Spinal cord (tissue), 9 donors: ENCODE measurements at regions not wholly inside any gene's neighbourhood (a gene's known extent, or its start where the extent isn't known, plus 50 kb on each side); places are given as distances from the start of the nearest gene placed in this dataset.

ENCODE experiments used
- DNase-seq, 6 donors: peaks; one replicate each; pipeline versions ENCODE4 v3.0.0 to v3.0.0-alpha.2; 2013 to 2015; ENCODE audit warnings: low spot score in 6 of 6, low read depth in 4 of 6
- H3K27ac ChIP-seq: one replicate; pipeline ENCODE4 v1.5.1; 2013; ENCODE audit warnings: low read depth, low read length, control low read depth
- H3K27me3 ChIP-seq: one replicate; pipeline ENCODE4 v1.6.1; 2013; ENCODE audit warnings: low read length; ENCODE audit not compliant: control insufficient read depth, insufficient read depth
- H3K36me3 ChIP-seq: one replicate; pipeline ENCODE4 v1.6.1; 2013; ENCODE audit warnings: low read length; ENCODE audit not compliant: control insufficient read depth, insufficient read depth
- H3K4me1 ChIP-seq: one replicate; pipeline ENCODE4 v1.6.1; 2013; ENCODE audit warnings: low read length; ENCODE audit not compliant: control insufficient read depth, insufficient read depth
- H3K4me3 ChIP-seq: one replicate; pipeline ENCODE4 v1.5.1; 2013; ENCODE audit warnings: low read depth, low read length, control low read depth
- H3K9me3 ChIP-seq: one replicate; pipeline ENCODE4 v1.6.1; 2013; ENCODE audit warnings: low read length; ENCODE audit not compliant: control insufficient read depth, insufficient read depth
- WGBS: methylation state at CpG from one replicate; pipeline ENCODE4 v1.1.5; 2013; ENCODE audit warnings: missing lambda C conversion rate; ENCODE audit not compliant: insufficient coverage; 5-methylcytosine and 5-hydroxymethylcytosine counted together
- donor health status: healthy.

- Histone ChIP-seq H3K9me3 (peaks cover 4% of the 10 kb centered on the region), H3K4me3 (no peak overlapping the region), H3K27me3 (no peaks in the 10 kb centered on the region), H3K4me1 (no peaks in the 10 kb centered on the region), H3K36me3 (peaks cover 80% of the 10 kb centered on the region), H3K27ac (no peak overlapping the region)
- no peak for DNase-seq
- 90% methylated on average over 11 of the region's 11 CpGs for WGBS
Observed at GRCh38 chr15:25228261-25228660, 210.6 kb downstream of the UBE3A start.

DNA sequence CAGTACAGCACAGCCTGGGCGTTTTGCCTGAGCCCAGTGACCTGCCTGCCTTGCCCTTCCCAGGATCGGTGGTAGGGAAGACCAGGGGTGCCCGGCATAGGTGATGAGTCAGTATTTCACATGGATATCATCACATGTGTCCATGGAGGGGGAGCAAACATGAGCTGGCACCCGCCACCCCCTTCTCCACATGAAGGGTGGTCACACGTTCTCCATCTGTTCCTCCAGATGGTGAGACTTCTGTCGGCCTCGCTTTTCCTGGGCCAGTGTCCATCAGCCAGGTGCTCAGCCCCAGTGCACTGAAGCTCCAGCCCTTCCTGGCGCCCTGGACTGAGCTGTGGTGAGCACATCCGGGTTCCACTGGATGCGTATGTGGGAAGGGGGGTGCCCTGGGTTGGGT, 208.4 kb downstream of the UBE3A start:
- no peak overlapping the region for H3K27ac ChIP-seq
- no peaks in the 10 kb centered on the region for H3K4me1 ChIP-seq
- peaks cover 5% of the 10 kb centered on the region for H3K9me3 ChIP-seq
- H3K4me3 ChIP-seq: no peak overlapping the region
- no peak for DNase-seq
- WGBS: 81% methylated on average over 9 of the region's 10 CpGs
- H3K27me3 ChIP-seq: no peaks in the 10 kb centered on the region
- peaks cover 75% of the 10 kb centered on the region for H3K36me3 ChIP-seq

DNA sequence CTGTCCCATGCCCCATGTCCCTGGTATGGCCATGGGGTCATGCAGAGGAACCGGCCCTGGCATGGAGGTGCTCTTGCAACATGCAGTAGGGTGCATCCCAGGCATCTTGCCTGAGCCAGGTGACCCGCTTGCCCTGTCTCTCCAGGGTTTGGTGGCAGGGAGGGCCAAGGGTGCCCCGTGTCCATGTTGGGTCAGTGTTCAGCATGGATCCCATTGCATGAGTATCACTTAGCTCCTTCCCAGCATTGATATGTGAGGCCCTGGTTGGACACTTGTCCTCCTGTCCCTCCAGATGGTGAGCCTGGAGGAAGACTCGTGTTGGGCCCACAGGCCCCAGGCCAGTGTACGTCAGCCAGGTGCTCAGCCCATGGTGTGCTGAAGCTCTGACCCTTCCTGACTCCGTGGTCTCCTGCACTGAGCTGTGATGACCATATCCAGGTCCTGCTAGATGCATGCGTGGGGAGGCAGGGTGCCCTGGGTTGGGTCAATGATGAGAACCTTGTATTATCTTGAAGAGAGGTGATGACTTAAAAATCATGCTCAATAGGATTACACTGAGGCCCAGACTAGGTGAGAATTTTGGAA, 205.0 kb downstream of the UBE3A start:
- H3K4me1 ChIP-seq: no peaks in the 10 kb centered on the region
- peaks cover 5% of the 10 kb centered on the region for H3K9me3 ChIP-seq
- H3K27me3 ChIP-seq: no peaks in the 10 kb centered on the region
- peaks cover 60% of the 10 kb centered on the region for H3K36me3 ChIP-seq
- H3K4me3 ChIP-seq: no peak overlapping the region
- no peak for DNase-seq
- H3K27ac ChIP-seq: no peak overlapping the region
- WGBS: 80% methylated on average over 7 of the region's 7 CpGs

GRCh38 chr15:25234831-25235230, 204.0 kb downstream of the UBE3A start:
- DNase-seq: no peak
- Histone ChIP-seq H3K9me3 (peaks cover 5% of the 10 kb centered on the region), H3K27ac (no peak overlapping the region), H3K27me3 (no peaks in the 10 kb centered on the region), H3K4me1 (no peaks in the 10 kb centered on the region), H3K4me3 (no peak overlapping the region), H3K36me3 (peaks cover 58% of the 10 kb centered on the region)
- 77% methylated on average over 8 of the region's 9 CpGs for WGBS

- H3K27ac ChIP-seq: no peak overlapping the region
- no peak for DNase-seq
Observed at GRCh38 chr15:25235391-25235790, 203.4 kb downstream of the UBE3A start.

GRCh38 chr15:25236143-25236860, 202.5 kb downstream of the UBE3A start:
- no peak overlapping the region for H3K4me3 ChIP-seq
- H3K9me3 ChIP-seq: peaks cover 5% of the 10 kb centered on the region
- 60% methylated on average over 4 of the region's 5 CpGs for WGBS
- no peak overlapping the region for H3K27ac ChIP-seq
- H3K4me1 ChIP-seq: no peaks in the 10 kb centered on the region
- H3K27me3 ChIP-seq: no peaks in the 10 kb centered on the region
- peaks cover 58% of the 10 kb centered on the region for H3K36me3 ChIP-seq
- DNase-seq: no peak

More at GRCh38 chr15:25235391-25235790, 203.4 kb downstream of the UBE3A start:
- peaks cover 5% of the 10 kb centered on the region for H3K9me3 ChIP-seq
- no peaks in the 10 kb centered on the region for H3K27me3 ChIP-seq
- H3K4me1 ChIP-seq: no peaks in the 10 kb centered on the region
- H3K36me3 ChIP-seq: peaks cover 54% of the 10 kb centered on the region
- H3K4me3 ChIP-seq: no peak overlapping the region
- 81% methylated on average over 5 of the region's 5 CpGs for WGBS

DNA sequence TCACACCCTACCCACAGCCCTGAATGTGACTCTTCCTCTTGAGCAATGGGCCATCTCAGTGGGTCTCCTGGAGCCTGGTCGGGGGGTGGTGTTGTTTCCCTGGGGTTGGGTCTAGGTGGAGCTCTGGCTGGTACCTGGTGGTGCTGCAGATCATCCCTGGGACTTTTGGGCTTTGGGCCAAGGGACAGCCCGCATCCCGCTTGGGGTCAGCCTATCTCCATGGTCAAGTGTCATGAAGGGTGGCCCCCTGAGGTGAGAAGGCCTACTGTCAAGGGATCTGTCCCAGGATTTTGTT, 202.0 kb downstream of the UBE3A start:
- WGBS: 88% methylated on average over 3 of the region's 3 CpGs
- H3K27ac ChIP-seq: no peak overlapping the region
- peaks cover 54% of the 10 kb centered on the region for H3K36me3 ChIP-seq
- DNase-seq: no peak
- no peak overlapping the region for H3K4me3 ChIP-seq
- no peaks in the 10 kb centered on the region for H3K27me3 ChIP-seq
- no peaks in the 10 kb centered on the region for H3K4me1 ChIP-seq
- H3K9me3 ChIP-seq: peaks cover 5% of the 10 kb centered on the region

GRCh38 chr15:25237291-25237978, 201.4 kb downstream of the UBE3A start:
- no peaks in the 10 kb centered on the region for H3K27me3 ChIP-seq
- no peak for DNase-seq
- no peak overlapping the region for H3K27ac ChIP-seq
- no peak overlapping the region for H3K4me3 ChIP-seq
- 82% methylated on average over 11 of the region's 14 CpGs for WGBS
- H3K4me1 ChIP-seq: no peaks in the 10 kb centered on the region
- H3K9me3 ChIP-seq: peaks cover 5% of the 10 kb centered on the region
- H3K36me3 ChIP-seq: peaks cover 49% of the 10 kb centered on the region

DNA sequence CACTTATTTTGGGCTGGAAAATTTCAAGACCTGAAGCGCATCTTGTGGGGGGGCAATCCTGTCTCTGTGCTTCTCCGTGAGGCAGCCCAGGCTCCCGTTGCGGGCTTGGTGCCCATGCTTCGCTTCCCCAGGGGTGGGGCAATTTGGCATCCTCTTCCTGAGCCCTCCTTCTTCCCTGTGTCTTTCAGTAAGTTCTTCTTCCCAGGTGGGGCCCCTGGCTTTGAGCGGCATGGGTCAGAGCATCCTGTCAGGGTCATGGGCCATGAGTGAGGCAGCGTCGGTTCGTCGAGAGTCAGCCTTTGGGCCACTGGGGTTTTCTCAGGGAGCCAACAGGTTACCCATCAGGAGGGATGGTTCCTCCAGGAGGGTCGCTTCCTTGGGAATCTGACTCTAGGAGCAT, 200.7 kb downstream of the UBE3A start:
- H3K4me3 ChIP-seq: no peak overlapping the region
- DNase-seq: no peak
- WGBS: 91% methylated on average over 11 of the region's 11 CpGs
- no peak overlapping the region for H3K27ac ChIP-seq
- peaks cover 50% of the 10 kb centered on the region for H3K36me3 ChIP-seq
- H3K27me3 ChIP-seq: no peaks in the 10 kb centered on the region
- H3K4me1 ChIP-seq: no peaks in the 10 kb centered on the region
- H3K9me3 ChIP-seq: peaks cover 8% of the 10 kb centered on the region
